SK-N-SH (cell line): ENCODE measurements at regions not wholly inside any gene's neighbourhood (a gene's known extent, or its start where the extent isn't known, plus 50 kb on each side); places are given as distances from the start of the nearest gene placed in this dataset.

Experiments used
- CTCF ChIA-PET: fragments of 300-600, 350-600 bp; formaldehyde crosslinking; extraction: SDS; loops from one replicate; lab custom pipeline; 2021; lab: Yijun Ruan, JAX
- POLR2A ChIA-PET: fragments of 350-600 bp; sonication (Branson Sonifier 250); formaldehyde crosslinking; extraction: SDS; loops from one replicate; lab custom pipeline; 2020; ENCODE audit warnings: antibody characterized with exemption, inconsistent platforms; lab: Yijun Ruan, JAX
- DNase-seq: peaks from one replicate; pipeline ENCODE4 v3.0.0; 2012
- H2AFZ ChIP-seq: fragments of 200-600 bp; sonication (generic); 2 replicates; pipeline ENCODE4 v1.8.1; 2016; ENCODE audit warnings: antibody characterized with exemption, mild to moderate bottlenecking, low read depth
- H3F3A ChIP-seq: fragments of 200-600 bp; sonication (generic); replicated peaks from 2 replicates; pipeline ENCODE3; 2016; ENCODE audit warnings: antibody characterized with exemption, mild to moderate bottlenecking; ENCODE audit not compliant: insufficient read depth
- H3K27ac ChIP-seq, 2 experiments: fragments of 200-500 bp in 1 of 2; fragments of 200-600 bp in 1 of 2; sonication (Bioruptor generic) in 1 of 2; sonication (generic), shearing (Covaris generic) in 1 of 2; 2 replicates each; pipeline versions ENCODE4 v1.5.1 to v1.6.1; 2014 to 2016; ENCODE audit warnings: low read depth in 2 of 2, inconsistent platforms in 1 of 2, low read length in 1 of 2, mild to moderate bottlenecking in 1 of 2, mixed read lengths in 1 of 2
- H3K27me3 ChIP-seq: fragments of 200-600 bp; sonication (generic), shearing (Covaris generic); 2 replicates; pipeline ENCODE4 v1.6.1; 2016; ENCODE audit warnings: mixed run types; ENCODE audit not compliant: insufficient read depth
- H3K36me3 ChIP-seq, 2 experiments: fragments of 200-500 bp in 1 of 2; fragments of 200-600 bp in 1 of 2; sonication (Bioruptor generic) in 1 of 2; sonication (generic) in 1 of 2; replicated peaks in 1 of 2; 2 replicates each; pipeline versions ENCODE3 to v1.5.1; 2014 to 2016; ENCODE audit warnings: low read length in 1 of 2, mild to moderate bottlenecking in 1 of 2; ENCODE audit not compliant: insufficient read depth in 2 of 2, control insufficient read depth in 1 of 2
- H3K4me1 ChIP-seq, 2 experiments: fragments of 200-500 bp in 1 of 2; fragments of 200-600 bp in 1 of 2; sonication (Bioruptor generic) in 1 of 2; sonication (generic), shearing (Covaris generic) in 1 of 2; 2 replicates each; pipeline versions ENCODE4 v1.5.1 to v1.6.1; 2014 to 2016; ENCODE audit warnings: low read depth in 1 of 2, low read length in 1 of 2, mixed run types in 1 of 2; ENCODE audit not compliant: insufficient read depth in 2 of 2, control insufficient read depth in 1 of 2
- H3K4me2 ChIP-seq: fragments of 200-600 bp; sonication (generic), shearing (Covaris generic); 2 replicates; pipeline ENCODE4 v1.6.1; 2017; ENCODE audit warnings: mixed run types
- H3K4me3 ChIP-seq, 2 experiments: fragments of 200-500 bp in 1 of 2; fragments of 200-600 bp in 1 of 2; sonication (Bioruptor generic) in 1 of 2; sonication (generic), shearing (Covaris generic) in 1 of 2; 2 replicates each; pipeline versions ENCODE4 v1.5.1 to v1.8.1; 2014 to 2016; ENCODE audit warnings: low read depth in 2 of 2, inconsistent platforms in 1 of 2, low read length in 1 of 2, mild to moderate bottlenecking in 1 of 2, mixed read lengths in 1 of 2, moderate library complexity in 1 of 2
- H3K79me2 ChIP-seq: fragments of 200-600 bp; sonication (generic); 2 replicates; pipeline ENCODE4 v1.8.1; 2017; ENCODE audit warnings: mild to moderate bottlenecking; ENCODE audit not compliant: insufficient read depth
- H3K9ac ChIP-seq: fragments of 200-600 bp; sonication (generic); 2 replicates; pipeline ENCODE4 v1.6.1; 2017; ENCODE audit warnings: mixed run types
- H3K9me2 ChIP-seq: fragments of 200-600 bp; sonication (generic); 2 replicates; pipeline ENCODE4 v1.6.1; 2017; ENCODE audit warnings: mixed run types
- H3K9me3 ChIP-seq: fragments of 200-600 bp; sonication (generic); 2 replicates; pipeline ENCODE4 v1.6.1; 2017; ENCODE audit warnings: mixed run types, mild to moderate bottlenecking, moderate library complexity
- H4K20me1 ChIP-seq: fragments of 200-600 bp; sonication (generic); 2 replicates; pipeline ENCODE4 v1.6.1; 2017; ENCODE audit warnings: mild to moderate bottlenecking, mixed run types; ENCODE audit not compliant: insufficient read depth
- CHD2 ChIP-seq: fragments of 150-350 bp; IDR thresholded peaks from 2 replicates; pipeline ENCODE4 v1.6.1; 2018; ENCODE audit warnings: low read length; ENCODE audit not compliant: partially characterized antibody
- EP300 ChIP-seq, 2 experiments: IDR thresholded peaks; 2 replicates each; pipeline versions ENCODE4 v1.4.0 to v1.6.1; 2012; ENCODE audit warnings: borderline replicate concordance in 1 of 2, low read depth in 1 of 2, low read length in 1 of 2
- FOXJ3 ChIP-seq: sonication (generic); formaldehyde crosslinking; IDR thresholded peaks from 2 replicates; pipeline ENCODE4 v1.5.1; 2020; ENCODE audit warnings: mild to moderate bottlenecking, missing genetic modification reagents
- GABPA ChIP-seq: IDR thresholded peaks from 2 replicates; pipeline ENCODE4 v1.4.0; 2012; ENCODE audit warnings: low read depth, mild to moderate bottlenecking
- GATA2 ChIP-seq: sonication (generic); formaldehyde crosslinking; IDR thresholded peaks from 2 replicates; pipeline ENCODE4 v1.5.0; 2020; ENCODE audit warnings: mild to moderate bottlenecking, missing genetic modification reagents
- JUND ChIP-seq: IDR thresholded peaks from 2 replicates; pipeline ENCODE4 v1.4.0; 2012
- MXI1 ChIP-seq: IDR thresholded peaks from 2 replicates; pipeline ENCODE4 v1.6.1; 2012; ENCODE audit warnings: mild to moderate bottlenecking, low read depth, low read length, improper control_type of control experiment
- NFIC ChIP-seq: IDR thresholded peaks from 2 replicates; pipeline ENCODE4 v1.4.0; 2012; ENCODE audit warnings: borderline replicate concordance
- NRF1 ChIP-seq: IDR thresholded peaks from 2 replicates; pipeline ENCODE4 v1.6.1; 2012; ENCODE audit warnings: low read depth, mild to moderate bottlenecking, low read length
- RCOR1 ChIP-seq: fragments of 150-350 bp; IDR thresholded peaks from 2 replicates; pipeline ENCODE4 v1.6.1; 2017; ENCODE audit warnings: antibody characterized with exemption, low read length
- RFX5 ChIP-seq: IDR thresholded peaks from 2 replicates; pipeline ENCODE4 v1.6.1; 2012; ENCODE audit warnings: mild to moderate bottlenecking, improper control_type of control experiment, low read length
- SIN3A ChIP-seq: IDR thresholded peaks from 2 replicates; pipeline ENCODE4 v1.6.1; 2012; ENCODE audit warnings: low read depth, mild to moderate bottlenecking, low read length, moderate library complexity, borderline replicate concordance
- SMC3 ChIP-seq: IDR thresholded peaks from 2 replicates; pipeline ENCODE4 v1.6.1; 2012; ENCODE audit warnings: low read depth, low read length, improper control_type of control experiment
- TCF12 ChIP-seq: IDR thresholded peaks from 2 replicates; pipeline ENCODE4 v1.4.0; 2012
- YY1 ChIP-seq: IDR thresholded peaks from 2 replicates; pipeline ENCODE4 v1.4.0; 2012; ENCODE audit warnings: low read depth, mild to moderate bottlenecking
- WGBS: methylation state at CpG from one replicate; pipeline ENCODE4 v1.1.6; 2017; ENCODE audit warnings: low lambda C conversion rate; 5-methylcytosine and 5-hydroxymethylcytosine counted together
- TF ChIP-seq, protein P1 (sequence below): IDR thresholded peaks from 2 replicates; pipeline ENCODE4; 2012
- TF ChIP-seq, protein P2 (sequence below): IDR thresholded peaks from 2 replicates; pipeline ENCODE4 v1.4.0; 2012; ENCODE audit warnings: low read depth, borderline replicate concordance
- TF ChIP-seq, protein P3 (sequence below): IDR thresholded peaks from 2 replicates; pipeline ENCODE4 v1.6.1; 2012; ENCODE audit warnings: mild to moderate bottlenecking, low read depth, low read length, moderate library complexity

DNA sequence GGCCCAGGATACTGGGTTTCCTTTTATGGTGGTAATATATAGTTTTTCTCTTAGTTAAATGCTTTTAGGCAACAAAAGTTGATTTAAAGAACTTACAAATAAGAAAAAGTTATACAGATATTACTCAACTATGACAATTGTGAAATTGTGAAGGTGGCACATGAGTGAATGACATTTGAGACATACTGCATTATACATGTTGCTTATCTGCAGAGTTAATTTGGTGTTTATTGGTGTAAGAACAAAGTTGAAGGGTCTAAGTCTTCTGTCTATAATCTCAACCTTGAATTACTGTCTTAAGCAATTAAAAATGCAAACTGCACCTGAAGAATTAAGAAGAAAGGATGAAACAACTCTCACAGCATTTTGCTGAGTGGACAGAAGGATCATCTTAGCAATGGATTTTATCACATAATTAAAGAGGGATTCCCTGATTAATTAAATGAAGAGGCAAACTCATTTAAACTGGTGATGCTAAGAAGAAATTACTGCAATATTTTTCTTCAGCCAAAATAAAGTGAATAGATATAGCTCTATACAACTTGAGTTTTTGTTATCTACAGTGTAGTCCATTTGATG lies 298.9 kb upstream of the TGFBR2 start:
- no peak for DNase-seq
- Histone ChIP-seq H3F3A (no peaks in the 10 kb centered on the region), H3K27me3 (no peaks in the 10 kb centered on the region), H3K4me2 (no peak overlapping the region), H2AFZ (no peak overlapping the region), H3K79me2 (no peaks in the 10 kb centered on the region), H3K9ac (no peak overlapping the region), H3K4me3 (no peak overlapping the region), H3K36me3 (no peaks in the 10 kb centered on the region), H3K9me2 (no peaks in the 10 kb centered on the region), H4K20me1 (no peaks in the 10 kb centered on the region), H3K4me1 (no peaks in the 10 kb centered on the region), H3K27ac (no peak overlapping the region), H3K9me3 (no peaks in the 10 kb centered on the region)
- no peak for TF ChIP-seq RFX5
- CTCF ChIA-PET: interaction anchor here (1.1 kb wide), 1 partner anchor 12 kb away, joined by 3 read pairs; no protein-coding TSS in a partner anchor
- POLR2A ChIA-PET: no interaction called here

DNA sequence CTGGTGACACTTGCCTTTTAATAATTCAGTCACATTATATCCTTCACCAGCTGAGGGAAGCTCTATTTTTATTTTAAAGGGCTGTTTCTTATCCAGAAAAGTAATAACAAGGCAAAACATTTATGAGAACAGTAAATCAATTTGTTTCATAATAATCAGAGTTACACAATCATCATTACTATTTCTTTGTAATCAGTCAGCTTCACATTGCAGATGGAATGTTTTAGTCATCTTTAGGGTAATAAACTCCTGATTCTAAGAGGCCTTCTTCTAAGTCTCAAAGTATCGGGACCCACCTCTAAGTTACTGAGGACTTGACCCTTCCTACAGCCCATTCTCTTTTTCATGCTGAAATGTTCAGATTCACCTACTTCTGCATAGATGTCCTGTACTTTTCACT lies 298.3 kb upstream of the TGFBR2 start:
- no peak overlapping the region for H2AFZ ChIP-seq
- no peak overlapping the region for H3K9ac ChIP-seq
- no peaks in the 10 kb centered on the region for H3K9me3 ChIP-seq
- no peak overlapping the region for H3K4me2 ChIP-seq
- CTCF ChIA-PET: interaction anchor here (1.1 kb wide), 1 partner anchor 11 kb away, joined by 3 read pairs; no protein-coding TSS in a partner anchor
- H3K4me1 ChIP-seq: no peaks in the 10 kb centered on the region
- no peaks in the 10 kb centered on the region for H3K9me2 ChIP-seq
- H3K79me2 ChIP-seq: no peaks in the 10 kb centered on the region
- no peaks in the 10 kb centered on the region for H3K36me3 ChIP-seq
- no peaks in the 10 kb centered on the region for H3F3A ChIP-seq
- TF ChIP-seq GATA2 (CRISPR knock-in tag): no peak
- no peak for TF ChIP-seq GABPA
- TF ChIP-seq, protein P1, sequence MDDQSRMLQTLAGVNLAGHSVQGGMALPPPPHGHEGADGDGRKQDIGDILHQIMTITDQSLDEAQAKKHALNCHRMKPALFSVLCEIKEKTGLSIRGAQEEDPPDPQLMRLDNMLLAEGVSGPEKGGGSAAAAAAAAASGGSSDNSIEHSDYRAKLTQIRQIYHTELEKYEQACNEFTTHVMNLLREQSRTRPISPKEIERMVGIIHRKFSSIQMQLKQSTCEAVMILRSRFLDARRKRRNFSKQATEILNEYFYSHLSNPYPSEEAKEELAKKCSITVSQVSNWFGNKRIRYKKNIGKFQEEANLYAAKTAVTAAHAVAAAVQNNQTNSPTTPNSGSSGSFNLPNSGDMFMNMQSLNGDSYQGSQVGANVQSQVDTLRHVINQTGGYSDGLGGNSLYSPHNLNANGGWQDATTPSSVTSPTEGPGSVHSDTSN: no peak
- TF ChIP-seq MXI1: no peak
- no peak for TF ChIP-seq SIN3A
- TF ChIP-seq FOXJ3 (CRISPR knock-in tag): no peak
- no peak for TF ChIP-seq TCF12
- TF ChIP-seq, protein P2, sequence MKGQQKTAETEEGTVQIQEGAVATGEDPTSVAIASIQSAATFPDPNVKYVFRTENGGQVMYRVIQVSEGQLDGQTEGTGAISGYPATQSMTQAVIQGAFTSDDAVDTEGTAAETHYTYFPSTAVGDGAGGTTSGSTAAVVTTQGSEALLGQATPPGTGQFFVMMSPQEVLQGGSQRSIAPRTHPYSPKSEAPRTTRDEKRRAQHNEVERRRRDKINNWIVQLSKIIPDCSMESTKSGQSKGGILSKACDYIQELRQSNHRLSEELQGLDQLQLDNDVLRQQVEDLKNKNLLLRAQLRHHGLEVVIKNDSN: no peak
- TF ChIP-seq SMC3: no peak
- no peak for TF ChIP-seq RCOR1
- TF ChIP-seq EP300 (IDR thresholded peaks at IDR 0.05; ENCODE audit: borderline replicate concordance in 1 of 2, low read depth in 1 of 2, low read length in 1 of 2): no peak
- no peak for TF ChIP-seq CHD2
- TF ChIP-seq JUND: no peak
- TF ChIP-seq, protein P3, sequence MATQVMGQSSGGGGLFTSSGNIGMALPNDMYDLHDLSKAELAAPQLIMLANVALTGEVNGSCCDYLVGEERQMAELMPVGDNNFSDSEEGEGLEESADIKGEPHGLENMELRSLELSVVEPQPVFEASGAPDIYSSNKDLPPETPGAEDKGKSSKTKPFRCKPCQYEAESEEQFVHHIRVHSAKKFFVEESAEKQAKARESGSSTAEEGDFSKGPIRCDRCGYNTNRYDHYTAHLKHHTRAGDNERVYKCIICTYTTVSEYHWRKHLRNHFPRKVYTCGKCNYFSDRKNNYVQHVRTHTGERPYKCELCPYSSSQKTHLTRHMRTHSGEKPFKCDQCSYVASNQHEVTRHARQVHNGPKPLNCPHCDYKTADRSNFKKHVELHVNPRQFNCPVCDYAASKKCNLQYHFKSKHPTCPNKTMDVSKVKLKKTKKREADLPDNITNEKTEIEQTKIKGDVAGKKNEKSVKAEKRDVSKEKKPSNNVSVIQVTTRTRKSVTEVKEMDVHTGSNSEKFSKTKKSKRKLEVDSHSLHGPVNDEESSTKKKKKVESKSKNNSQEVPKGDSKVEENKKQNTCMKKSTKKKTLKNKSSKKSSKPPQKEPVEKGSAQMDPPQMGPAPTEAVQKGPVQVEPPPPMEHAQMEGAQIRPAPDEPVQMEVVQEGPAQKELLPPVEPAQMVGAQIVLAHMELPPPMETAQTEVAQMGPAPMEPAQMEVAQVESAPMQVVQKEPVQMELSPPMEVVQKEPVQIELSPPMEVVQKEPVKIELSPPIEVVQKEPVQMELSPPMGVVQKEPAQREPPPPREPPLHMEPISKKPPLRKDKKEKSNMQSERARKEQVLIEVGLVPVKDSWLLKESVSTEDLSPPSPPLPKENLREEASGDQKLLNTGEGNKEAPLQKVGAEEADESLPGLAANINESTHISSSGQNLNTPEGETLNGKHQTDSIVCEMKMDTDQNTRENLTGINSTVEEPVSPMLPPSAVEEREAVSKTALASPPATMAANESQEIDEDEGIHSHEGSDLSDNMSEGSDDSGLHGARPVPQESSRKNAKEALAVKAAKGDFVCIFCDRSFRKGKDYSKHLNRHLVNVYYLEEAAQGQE: no peak
- no peak for TF ChIP-seq NRF1
- no peak for TF ChIP-seq YY1
- TF ChIP-seq NFIC: no peak
- no peak overlapping the region for H3K27ac ChIP-seq
- H4K20me1 ChIP-seq: no peaks in the 10 kb centered on the region
- H3K27me3 ChIP-seq: no peaks in the 10 kb centered on the region
- DNase-seq: no peak
- H3K4me3 ChIP-seq: no peak overlapping the region
- POLR2A ChIA-PET: no interaction called here
- WGBS: 96% methylated on average over 1 of the region's 1 CpG
